NCI-H128 (cell line): ENCODE measurements at regions not wholly inside any gene's neighbourhood (a gene's known extent, or its start where the extent isn't known, plus 50 kb on each side); places are given as distances from the start of the nearest gene placed in this dataset.

Experiments
- DNase-seq: peaks from one replicate; lab custom pipeline; 2025; ENCODE audit not compliant: unreplicated experiment; lab: John Stamatoyannopoulos, UW

DNA sequence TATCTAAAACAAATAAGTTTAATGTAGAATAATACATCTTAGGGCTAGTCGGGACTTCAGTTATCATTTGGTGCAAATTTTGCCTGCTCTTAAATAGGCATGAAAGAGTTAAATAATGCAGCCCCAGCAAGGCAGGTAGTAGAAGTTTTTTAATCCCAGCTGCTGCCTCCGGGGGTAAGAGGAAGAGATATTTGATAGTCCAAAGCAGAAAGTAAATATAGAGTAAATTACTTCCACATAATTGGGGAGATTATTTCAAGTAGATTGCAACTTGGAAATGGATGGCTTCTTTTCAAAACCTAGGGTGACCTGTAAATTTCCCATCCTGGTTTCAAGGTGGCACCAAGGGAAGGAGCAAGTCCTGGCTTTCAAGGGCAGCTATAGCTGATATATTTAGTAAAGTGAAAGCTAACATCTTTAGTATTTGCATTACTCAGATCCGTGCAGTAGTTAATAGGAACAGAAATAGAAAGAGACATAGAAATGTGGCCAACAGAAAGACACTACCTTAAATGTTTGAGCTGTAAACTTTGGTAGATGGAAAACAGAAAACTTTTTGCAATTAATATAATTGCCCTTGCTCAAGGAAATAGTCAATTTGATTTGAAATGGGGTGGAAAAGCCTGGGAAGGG lies 109.1 kb downstream of the LMO4 start:
- DNase-seq = no peak

DNA sequence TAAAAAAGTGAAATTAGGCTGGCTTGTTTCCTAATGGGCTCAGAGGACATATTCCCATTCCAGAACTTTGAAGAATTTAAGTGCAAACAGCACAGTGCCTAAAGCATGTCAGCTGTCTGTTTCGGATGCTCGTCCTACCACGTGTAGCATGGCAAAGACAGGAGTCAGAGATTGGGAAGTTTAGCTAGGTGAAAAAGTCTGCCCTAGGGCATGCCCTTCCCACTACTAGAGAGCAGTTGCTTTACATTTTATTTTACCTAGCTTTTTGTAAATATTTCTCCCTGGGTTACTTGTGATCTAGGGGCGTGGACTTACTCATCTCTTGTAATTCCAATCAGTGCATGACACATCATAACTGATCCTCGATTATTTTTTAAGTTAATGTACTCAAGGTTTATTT lies 111.1 kb downstream of the LMO4 start:
- no peak for DNase-seq

DNA sequence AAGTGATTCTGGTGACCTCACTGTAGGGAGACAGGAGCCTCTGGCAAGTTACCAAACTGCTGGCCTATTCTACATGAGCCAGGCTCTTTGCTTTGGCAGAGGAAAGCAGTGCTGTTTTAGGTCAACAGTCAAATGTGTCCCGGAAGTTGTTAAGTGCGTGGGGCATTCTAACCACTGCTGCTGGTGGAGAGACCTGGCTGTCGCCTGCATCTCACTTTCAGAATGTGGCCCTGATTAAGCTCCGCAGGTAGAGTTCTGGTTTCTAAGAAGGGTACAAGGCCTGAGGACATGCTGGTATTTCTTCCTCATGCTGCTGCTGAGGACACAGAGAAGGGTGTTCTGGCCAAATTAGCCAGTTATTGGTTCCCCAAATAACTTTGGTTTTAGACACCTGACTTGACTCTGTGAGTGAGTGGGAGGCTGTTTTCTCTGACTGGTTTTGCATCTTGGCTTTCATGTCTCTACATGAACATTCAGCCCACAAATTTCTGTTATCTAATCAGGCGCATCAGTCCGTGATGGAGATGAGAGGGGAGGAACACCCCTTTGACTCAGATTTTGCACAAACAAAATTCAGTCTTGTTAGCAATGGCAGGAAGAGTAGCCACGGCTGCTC lies 120.8 kb downstream of the LMO4 start:
- DNase-seq = no peak

DNA sequence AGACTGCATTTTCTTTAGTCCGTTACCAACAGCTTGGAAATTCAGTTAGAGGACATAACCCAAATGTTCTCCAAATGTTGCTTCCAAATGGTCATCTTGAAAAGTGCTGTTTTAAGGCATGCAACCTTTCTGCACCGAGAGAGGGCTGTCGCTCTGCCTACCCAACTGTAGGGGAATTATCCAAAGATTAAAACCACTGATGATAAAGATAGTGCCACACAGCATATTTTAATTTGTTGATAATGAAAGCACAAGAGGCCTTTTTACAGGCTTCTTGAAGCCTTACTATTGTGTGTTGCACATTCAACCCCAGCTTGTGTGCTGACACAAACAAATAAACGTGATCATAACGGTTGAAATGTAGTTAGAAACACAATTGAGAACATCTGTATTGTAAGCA lies 121.5 kb downstream of the LMO4 start:
- no peak for DNase-seq

DNA sequence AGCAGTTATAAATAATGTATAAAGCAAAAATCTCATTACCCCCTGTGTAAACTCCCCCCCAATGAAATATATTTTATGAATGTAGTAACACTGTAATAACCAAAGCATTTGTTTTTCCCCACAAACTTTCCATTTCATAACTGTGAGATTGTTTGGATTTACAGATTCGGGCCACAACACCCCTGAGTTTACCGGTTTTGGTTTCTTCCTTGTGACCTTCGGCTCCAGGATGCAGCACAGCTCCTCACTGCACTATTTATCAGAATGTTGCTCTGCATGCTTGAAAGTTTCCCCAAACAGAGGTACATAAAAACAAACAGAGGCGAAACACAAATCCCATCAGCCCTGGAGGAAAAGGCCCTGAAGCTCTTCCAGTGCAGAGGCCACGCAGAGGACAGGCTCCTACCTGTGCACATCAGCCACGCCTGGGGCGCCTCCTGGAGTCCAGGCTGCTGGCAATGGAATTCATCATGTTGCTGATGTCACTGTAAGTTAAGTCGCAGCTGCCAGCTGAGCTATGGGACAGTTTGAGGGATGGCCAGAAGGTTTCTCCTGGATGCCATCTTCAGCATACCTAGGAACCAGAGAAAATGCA lies 122.0 kb downstream of the LMO4 start:
- no peak for DNase-seq

DNA sequence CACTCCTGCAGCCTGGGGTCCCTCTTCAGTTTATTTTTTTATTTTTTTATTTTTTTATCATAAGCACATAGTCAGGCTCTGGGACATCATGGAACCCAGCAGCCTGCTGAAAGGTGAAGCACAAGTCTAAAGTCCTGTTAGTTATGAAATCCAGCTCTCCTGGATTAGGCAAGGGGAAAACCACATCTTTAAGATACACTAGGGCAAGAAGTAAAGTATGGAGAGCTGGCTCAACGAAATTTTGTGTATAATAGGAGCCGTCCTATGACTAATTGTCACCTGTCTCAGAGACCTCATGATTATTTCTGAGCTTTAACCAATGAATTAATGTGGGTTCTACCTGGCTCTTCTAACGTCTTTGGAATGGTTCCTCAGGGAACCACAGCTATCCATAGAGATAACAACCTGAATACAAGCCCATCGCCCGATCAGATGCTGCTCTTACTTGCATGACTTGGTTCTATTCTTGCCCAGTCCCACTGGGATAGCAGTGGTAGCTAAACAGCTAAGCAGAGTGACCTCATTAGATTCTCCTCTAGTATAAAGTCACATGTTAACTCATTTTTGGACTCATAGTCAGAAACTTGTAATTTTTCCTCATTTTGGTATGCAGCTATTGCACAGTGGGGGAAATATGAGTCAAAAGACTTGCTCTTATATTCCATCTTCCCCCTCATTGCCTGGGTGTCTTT lies 122.7 kb downstream of the LMO4 start:
- DNase-seq = no peak

DNA sequence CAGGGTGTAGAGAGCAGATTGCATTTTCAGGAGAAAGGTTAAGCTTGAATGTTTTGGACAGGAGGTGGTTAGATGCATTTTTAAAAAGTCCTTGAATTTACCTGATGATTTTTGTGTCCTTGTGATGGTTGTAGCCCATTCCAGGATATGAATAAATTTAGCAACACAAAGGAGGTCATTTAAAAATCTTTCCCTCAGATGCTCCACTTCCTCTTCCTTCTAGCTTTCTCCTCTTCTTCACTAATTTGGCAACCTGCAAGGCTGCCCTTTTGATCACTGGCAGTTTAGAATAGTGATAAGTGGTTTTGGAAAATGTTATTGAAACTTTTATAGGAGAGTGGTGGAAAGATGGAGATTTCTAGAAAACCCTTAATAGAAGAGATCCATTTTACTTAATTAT lies 124.0 kb downstream of the LMO4 start:
- no peak for DNase-seq

DNA sequence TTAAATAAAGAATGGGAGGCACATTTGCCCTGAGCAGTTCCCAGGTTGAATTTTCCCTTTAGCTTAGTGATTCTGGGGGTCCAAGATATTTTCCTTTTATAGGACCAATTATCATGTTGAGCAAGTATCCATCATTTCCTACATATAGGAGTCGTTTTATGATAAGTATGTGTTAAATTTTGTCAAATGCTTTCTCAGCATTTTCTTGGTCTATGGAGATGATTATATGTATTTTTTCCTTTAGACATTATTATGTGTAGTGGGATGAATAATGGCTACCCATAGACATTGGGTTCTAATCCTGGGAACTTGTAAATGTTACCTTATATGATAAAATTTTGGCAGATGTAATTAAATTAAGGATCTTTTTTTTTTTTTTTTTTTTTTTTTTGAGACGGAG lies 128.7 kb downstream of the LMO4 start:
- DNase-seq = no peak

DNA sequence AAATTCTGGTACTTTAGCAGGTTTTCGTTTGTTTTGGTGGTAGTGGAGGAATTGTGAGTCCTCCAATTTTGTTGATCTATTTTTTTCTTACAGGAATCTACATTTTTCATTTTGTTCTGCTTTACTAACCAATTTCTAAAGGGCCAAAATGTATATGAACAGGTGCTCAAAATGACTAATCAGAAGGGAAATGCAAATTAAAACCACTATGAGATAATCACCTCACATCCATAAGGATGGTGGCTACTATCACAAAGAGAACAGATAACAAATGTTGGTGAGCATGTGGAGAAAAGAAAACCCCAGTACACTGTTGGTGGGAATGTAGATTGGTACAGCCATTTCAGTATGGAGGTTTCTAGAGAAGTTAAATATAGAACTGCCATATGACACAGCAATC lies 134.2 kb downstream of the LMO4 start:
- no peak for DNase-seq

DNA sequence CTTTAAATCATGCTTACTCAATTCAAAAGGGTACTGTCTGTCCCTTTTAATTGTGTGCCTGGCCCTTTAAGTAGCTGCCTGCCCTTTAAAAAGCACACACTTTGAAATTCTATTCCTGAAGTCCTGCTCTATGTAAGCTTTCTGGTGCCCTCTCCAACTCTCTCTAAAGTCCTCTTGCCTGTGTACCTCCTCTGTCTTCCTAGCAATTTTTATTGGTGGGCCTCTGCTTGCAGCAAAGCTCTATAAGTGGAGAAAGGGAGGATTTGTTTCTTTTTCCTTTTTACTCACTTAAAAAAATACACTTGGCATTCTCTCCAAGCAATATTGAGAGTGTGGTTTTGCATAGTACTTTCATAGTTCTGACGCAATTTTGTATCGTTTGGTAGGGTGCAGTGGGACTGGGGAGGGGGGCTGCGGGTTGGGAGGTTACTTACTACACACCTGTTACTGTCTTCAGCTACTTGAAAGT lies 135.4 kb downstream of the LMO4 start:
- DNase-seq = no peak

DNA sequence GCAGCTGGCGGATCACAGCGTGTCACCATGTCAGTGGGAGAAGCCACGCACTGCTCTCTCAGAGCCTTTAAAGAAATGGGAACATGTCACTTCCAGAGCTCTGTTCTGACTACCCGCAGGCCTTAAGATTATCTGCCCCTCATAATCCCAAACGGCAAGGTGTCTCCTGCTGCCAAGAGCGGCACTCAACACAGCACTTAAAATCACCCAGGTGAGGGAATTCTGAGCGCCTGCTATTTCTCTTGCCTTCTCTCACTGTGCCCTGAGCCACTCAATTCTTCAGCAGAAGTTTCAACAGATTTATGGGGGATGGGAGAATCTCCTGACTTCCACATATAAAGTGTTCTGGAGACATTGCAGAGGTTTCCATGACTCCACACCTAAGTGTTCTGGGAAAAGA lies 137.9 kb downstream of the LMO4 start:
- DNase-seq = no peak

DNA sequence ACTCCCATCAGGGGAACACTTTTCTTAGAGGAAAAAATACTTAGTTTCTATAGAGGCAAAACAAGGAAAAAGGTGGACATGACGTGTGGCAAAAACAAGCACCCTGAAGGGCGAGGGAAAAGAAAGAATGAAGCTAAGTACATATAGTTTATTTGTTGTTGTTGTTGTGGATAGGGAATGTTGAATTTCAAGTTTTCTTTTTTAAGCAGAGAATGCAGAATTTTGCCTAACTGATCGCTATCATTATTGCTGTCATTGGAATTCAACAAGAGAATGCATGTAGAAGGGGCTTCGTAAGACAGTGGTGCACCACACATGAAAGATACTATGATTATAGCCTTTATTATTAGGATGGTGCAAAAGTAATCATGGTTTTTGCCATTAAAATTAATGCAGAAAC lies 144.0 kb downstream of the LMO4 start:
- no peak for DNase-seq

DNA sequence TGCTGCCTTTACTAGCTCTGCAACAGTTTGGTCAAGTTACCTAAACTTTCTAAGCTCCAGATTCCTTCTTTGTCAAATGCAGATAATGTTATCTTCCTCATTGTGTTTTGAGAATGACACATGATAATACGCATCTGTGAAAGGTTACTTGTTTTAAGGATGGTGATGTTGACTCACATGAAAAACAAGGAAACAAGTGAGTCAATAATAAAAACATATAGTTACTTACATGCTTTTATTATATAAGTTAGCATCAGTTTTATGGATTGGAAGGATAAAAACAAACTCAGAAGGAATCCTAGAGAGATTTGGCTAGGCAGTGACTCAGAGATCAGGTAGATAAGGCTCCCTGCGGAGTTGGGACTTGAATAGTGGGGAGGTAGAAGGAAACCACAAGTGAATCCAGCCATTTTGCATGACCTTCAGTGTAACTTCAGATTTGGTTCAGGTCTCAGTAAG lies 144.6 kb downstream of the LMO4 start:
- DNase-seq = no peak

DNA sequence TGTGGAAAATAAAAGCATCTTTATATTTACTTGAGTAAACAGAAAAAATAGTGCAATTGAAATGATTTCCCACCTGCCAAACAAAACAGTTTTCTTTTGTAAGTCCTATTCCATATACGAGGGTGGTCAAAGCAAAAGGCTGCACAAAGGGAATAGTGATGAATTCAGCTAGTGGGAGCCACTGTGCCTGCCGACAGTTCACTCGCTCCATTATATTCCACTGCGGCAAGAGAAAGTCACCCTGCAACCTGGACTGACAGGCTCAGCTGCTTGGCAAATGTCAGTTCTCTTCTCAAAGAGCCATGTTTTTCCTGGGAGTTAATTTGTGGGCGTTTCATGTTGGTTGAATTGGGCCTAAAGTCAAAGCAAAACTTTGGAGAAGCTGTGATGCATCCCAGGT lies 145.4 kb downstream of the LMO4 start:
- no peak for DNase-seq

DNA sequence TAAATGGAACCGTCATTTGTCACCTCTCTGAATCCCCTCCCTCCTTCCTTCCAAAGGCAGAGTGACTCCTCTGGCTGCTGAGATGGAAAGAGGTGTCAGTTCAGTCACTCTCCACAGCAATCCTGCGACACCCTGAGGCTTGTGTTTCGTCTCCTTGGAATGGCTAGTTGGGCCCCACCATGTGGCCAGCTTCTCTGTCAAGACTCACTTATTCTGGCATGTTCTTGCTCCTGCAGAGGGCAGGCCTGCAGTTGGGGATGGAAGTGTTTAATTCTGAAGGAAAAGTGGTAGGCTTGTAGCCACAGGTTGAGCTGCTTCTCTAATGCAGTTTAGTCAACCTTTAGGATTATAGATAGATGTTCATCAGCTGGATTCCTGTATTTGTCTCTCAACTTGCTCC lies 149.6 kb downstream of the LMO4 start:
- no peak for DNase-seq

DNA sequence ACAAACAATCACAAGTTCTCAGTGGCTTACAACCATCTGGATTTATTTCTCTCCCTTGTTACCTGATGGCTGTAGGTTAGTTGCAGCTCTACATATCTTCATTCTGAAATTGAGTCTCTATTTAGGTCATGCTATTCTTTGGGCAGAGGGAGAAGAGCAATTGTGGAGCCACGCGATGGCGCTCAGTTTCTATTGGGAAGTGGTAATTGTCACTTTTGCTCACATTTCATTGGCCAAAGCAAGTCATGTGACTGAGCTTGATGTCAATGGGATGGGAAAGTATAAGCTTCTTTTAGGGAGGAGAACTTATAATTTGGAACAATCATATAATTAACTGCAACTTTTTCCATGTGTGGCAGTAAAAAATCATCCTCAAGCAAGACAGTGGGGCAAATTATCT lies 166.5 kb downstream of the LMO4 start:
- no peak for DNase-seq

DNA sequence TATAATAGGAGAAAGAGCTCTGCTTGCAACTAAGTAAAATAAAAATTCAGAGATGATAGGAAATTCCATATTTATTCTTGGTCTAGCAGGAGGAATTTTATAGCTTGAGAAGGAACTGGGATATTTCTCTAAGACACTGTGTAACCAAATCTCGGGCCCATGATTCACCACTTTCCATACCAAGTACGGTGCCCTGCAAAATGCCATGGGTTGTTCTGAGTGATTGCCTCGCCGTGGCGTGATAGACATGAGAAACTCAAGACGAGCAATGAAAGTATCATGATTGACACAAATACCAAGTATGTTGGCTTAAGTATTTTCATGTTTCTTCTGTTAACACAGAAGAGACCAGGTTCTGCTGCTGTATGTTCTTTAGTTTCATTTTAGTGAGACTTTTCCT lies 167.2 kb downstream of the LMO4 start:
- DNase-seq = no peak

DNA sequence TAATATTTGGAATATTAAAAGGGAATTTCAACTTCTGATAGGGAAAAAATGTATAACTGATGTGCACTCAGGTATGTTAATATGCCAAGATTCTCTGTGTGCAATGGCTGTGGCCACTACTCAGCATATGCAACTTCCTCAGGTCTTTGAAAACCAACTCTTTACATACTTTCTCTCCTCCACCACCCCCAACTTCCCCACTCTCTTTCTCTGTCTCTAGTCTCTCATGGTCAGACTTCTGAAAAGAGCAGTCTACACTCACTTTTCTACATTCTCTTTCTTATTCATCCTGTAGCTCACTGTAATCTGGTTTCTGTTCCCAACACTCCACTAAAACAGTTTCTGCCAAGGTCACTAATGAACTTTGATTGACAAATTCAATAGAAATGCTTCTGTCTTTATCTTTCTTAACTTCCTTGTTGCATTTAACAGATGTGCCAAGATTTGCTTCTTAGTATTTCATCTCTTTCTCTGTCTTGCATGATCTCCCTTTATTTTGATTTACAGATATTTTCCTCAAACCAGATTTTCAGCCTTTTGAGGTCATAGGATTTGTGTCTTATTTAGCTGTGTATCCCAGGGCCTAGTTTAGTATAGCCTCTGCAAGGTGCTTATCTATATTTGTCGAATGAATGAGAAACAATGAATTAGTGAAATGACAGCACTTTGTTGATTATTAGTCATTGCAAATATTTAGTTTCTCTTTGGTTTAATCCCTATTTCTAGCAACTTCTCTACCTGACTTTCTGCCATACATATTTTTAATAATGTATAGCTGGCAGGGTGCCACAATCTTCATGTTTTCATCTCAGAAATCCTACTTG lies 168.9 kb downstream of the LMO4 start:
- DNase-seq = no peak

DNA sequence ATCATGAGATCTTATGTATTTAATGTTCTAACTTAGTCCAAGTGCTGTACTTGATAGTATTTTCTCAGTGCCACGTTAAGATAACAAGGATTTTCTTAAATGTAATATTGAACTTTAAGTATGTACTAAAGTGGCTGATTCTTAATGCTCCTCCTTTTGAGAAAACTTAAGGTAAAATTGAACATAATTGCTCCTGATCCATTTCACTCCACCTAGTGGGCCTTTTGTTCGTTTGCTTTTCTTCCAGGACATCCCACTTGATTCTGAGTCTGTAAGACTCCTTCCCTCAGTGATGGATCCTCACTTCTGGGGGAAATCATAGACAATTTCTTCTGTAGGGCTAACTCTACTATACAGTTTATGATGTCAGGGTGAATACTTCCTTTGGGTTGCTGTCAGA lies 173.1 kb downstream of the LMO4 start:
- no peak for DNase-seq

DNA sequence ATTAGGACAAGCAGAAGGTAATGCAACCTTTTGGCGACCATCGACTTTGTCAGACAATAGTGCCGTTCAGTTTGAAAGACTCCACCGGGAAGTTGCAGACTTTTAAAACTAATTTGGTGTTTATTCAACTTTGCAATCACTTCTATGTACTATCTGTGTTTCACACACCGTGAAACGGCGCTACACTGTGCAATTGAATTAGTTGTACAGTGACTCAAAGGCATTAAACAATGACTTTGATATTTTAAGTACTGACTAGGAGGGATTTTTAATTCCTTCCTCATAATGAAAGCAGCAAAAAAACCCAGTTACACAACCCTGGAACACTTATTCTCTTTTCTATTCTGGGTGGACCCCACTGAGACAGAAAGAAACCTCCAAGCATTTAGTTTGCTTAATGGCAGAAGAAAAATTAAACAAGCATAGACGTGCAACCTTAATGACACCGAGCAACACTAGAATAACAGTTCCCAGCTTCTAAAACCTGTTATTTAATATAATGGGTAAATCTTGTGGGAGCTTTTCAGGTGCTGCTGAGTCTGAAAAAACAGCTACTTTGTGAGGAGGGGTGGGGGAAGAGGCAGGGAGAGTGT lies 176.8 kb downstream of the LMO4 start:
- no peak for DNase-seq

DNA sequence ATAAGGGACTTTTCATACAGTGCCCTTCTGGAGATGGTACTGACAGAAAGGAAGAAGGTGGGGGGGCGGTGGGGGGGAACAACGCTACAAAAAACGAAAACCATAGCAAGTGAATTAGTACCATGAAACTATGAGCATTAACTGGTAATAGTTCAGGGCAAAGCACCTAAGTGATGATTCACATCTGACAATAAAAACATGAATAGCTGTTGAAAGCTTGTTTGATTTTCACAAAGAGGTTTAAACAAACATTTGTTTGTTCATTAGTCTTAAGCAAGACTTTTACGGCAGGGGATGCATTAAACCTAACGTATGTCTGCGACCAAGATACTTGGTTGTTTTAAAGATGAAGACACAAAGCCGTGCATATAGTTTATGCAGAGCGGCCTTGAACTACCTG lies 177.5 kb downstream of the LMO4 start:
- no peak for DNase-seq
